Fibroblast of the aortic adventitia (primary cell): ENCODE measurements at regions not wholly inside any gene's neighbourhood (a gene's known extent, or its start where the extent isn't known, plus 50 kb on each side); places are given as distances from the start of the nearest gene placed in this dataset.
A peak's percentile ranks its signal among the peaks of the same experiment; 100 is the strongest.
"Not testable (repeated sequence)": the region's sequence is repeated elsewhere in the genome, so short reads cannot be mapped to it uniquely, and the experiment has no call there.

ENCODE experiments used
- DNase-seq: peaks from one replicate; pipeline ENCODE4 v3.0.0-alpha.2; 2010; ENCODE audit warnings: low read depth
- H3K4me3 ChIP-seq: 2 replicates; pipeline ENCODE4 v1.5.1; 2011; ENCODE audit warnings: low read depth, mild to moderate bottlenecking, control low read depth, low read length, moderate library complexity
- CTCF ChIP-seq: IDR thresholded peaks from 2 replicates; pipeline ENCODE4 v1.5.1; 2011; ENCODE audit warnings: mild to moderate bottlenecking, low read length, control low read depth, inconsistent platforms; ENCODE audit not compliant: insufficient read depth

DNA sequence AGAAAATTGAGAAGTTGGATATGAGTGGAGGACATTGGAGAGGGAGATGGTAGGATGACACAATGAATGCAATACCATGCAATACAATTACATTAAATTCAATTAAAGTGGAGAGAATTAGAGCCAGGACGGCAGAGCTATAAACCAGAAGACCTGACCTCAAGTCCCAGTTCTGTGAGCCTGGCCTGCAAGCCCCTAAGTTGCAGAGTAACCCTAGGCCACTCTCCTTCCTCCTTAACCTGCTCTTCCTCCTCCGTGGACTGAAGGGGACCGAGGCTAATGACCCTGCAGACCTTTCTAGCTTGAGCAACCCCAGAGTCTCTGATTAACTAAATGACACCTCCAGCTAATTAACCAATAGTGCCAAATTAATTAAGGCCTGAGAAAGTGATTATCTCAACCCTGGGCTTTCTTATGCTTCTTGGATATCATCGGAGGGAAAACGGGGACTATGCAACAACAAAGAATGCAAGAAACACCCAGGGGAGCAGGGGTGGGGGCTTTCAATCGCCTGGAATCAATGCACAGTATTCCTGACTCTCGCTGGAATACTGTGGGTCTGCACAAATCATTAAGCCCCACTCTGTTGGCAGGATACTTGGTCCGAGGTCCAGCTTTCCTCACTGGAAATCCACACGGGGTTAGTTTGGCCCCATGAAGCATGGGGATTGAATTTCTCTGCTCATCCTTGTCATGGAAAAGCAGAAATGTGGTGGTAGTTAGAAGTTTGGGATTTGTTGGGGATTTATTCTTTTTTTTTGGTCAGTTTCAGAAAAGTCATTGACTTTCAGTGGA is 548.3 kb downstream of the MN1 start:
- no peak for TF ChIP-seq CTCF
- no peak overlapping the region for H3K4me3 ChIP-seq
- no peak for DNase-seq

- not testable (repeated sequence) for DNase-seq, H3K4me3 ChIP-seq
Observed at GRCh38 chr22:27254063-27254462, 547.5 kb downstream of the MN1 start.

DNA sequence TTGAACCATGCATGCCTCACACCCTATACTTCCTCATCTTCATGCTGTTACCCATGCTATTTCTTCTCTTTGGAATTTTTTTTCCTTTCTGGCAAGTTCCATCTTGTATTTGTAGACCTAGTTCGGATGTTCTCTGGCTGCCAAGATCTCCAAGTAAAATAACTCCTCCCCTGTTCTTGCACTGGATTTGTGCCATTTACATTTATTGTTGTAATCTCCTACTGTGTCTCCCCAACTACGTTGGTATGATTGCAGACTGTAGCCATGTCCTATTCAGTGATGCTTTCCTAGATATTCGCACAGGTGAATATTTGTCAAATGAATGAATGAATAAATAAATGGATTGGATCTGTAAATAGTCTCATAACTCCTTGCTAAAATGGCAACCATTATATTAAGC is 546.0 kb downstream of the MN1 start:
- DNase-seq: no peak
- no peak overlapping the region for H3K4me3 ChIP-seq
- no peak for TF ChIP-seq CTCF

DNA sequence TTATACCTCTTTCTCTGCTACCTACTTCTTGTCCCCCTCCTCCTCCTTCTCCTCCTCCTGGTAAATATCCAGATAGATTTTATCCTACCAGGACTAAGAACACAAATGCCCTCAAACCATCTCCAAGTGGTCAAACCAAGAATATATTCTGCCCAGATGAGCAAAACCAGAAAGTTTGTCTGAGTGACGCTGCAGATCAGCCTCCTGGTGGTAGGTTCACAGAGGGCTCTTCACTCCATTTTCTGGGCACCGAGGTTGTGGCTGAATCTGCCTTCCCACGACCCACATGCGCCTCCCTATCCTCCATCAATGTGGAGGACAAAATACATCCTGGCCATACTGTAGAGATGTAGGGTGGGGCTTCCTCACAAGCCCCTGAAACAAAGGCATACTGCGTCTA is 543.6 kb downstream of the MN1 start:
- no peak overlapping the region for H3K4me3 ChIP-seq
- DNase-seq: no peak
- peak; percentile 33 for TF ChIP-seq CTCF

DNA sequence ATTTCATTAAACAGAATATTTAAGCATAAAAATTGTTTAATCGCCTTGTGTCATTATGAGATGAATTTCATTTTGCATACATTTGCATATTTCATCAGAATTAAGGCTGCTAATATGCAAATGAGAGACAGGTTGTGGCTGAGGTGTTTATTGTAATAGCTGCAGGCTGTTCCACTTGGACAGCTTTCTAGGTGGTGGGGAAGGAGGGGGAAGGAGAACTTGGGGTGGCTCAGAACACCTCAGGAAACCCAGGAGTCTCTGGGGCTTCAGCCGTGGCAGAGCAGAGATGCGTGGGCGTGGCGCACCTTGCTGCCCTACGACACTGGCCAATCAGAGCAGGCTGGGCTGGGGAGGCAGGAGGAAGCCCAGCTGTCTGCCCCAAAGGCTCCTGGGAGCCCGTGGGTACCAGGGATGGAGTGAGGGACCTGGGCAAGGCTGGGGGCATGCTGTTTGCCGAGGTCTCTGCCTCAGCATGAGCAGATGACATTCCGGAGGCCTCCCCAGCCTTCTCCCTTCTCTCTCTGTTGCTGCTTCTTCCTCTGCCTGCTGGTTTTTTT is 542.9 kb downstream of the MN1 start:
- H3K4me3 ChIP-seq: no peak overlapping the region
- no peak for TF ChIP-seq CTCF
- DNase-seq: no peak

- DNase-seq: no peak
- no peak for TF ChIP-seq CTCF
- no peak overlapping the region for H3K4me3 ChIP-seq
Observed at GRCh38 chr22:27259433-27259832, 542.1 kb downstream of the MN1 start.

DNA sequence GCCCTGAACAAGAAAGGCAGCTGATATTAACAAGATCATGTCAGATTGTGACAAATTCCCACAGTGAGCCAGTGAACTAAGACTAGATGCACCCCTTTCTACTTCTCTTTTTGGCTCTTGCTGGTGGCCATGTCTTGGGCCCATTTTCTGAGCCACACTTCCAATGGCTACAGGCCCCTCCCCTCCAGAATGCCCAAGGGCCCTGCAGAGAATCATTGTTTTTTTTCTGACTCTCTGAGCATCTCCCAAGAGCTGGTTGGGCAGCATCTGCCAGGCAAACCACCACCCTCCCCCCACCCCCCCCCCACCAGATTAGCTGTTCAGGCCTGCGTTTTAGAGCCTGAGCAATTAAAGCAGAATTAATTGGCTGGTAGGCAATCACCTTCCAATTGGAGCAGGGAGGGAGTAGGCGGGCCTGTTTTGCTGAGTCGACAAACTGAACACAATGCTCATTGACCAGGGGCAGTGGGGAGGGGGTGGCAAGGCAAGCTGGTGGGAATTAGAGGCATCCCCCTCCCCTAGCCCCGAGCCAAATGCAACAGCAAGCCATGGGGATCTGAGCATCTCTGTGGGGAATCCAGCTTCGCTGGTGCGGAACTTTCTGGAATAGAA is 541.4 kb downstream of the MN1 start:
- DNase-seq: no peak
- no peak for TF ChIP-seq CTCF
- H3K4me3 ChIP-seq: no peak overlapping the region
